HG03135 (cell line): ENCODE measurements at regions not wholly inside any gene's neighbourhood (a gene's known extent, or its start where the extent isn't known, plus 50 kb on each side); places are given as distances from the start of the nearest gene placed in this dataset.

Experiments
- ATAC-seq: cut with Tn5 transposase; IDR thresholded peaks from one replicate; pipeline ENCODE4 v1.9.1; 2021; ENCODE audit warnings: mild to moderate bottlenecking, moderate library complexity; ENCODE audit not compliant: unreplicated experiment

DNA sequence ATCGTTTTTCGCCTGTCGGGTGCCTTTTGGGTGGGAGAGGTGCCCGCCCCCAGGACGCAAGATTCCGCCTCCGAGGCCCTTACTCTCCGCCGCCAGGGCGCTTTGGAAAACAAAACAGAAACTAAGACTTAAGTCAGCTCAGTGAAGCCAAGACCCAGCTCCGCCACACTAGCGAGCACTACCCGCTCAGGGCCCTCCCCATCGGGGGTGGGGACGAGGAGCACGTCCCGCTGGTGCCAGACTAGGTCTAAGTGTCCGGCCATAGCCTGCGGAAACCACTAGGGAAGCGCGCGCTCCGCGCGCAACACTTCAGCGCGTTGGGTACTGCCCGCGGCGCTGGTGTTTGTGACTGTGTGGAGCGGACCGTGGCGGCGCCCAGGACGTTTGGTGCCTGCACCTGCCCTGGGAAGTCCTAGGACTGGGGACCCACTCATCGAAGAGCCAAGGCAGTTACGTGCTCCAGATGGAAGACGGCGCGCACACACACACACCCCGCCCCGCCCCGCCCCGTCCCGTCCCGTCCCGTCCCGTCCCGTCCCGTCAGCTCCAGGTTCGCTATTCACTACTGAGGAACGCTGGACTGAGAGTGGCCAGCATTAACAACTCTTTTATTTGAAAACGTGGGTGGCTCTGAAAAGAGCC is 57.6 kb upstream of the BOLA1 start:
- peak; percentile 40 for ATAC-seq

DNA sequence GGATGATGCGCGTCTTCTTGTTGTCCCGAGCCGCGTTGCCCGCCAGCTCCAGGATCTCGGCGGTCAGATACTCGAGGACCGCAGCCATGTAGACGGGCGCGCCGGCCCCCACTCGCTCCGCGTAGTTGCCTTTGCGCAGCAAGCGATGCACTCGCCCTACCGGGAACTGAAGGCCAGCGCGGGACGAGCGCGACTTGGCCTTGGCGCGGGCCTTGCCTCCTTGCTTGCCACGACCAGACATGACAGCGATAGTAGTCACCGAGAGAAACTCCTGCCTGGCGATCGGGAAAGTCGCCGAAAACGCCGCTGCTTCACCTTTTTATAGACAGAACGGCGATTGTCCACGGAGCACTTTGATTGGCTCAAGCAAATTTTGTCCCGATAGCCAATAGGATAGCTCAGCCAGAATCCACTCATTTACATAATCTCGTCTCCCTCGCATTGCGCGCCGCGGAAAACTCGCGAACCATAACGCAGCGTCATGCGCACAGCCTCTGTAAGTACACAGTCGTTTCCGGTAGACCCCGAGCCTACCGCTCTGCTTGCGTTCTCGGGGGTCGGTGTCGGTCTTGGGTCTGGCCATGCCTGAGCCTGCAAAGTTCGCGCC is 56.8 kb upstream of the BOLA1 start:
- ATAC-seq, result peak; percentile 57

DNA sequence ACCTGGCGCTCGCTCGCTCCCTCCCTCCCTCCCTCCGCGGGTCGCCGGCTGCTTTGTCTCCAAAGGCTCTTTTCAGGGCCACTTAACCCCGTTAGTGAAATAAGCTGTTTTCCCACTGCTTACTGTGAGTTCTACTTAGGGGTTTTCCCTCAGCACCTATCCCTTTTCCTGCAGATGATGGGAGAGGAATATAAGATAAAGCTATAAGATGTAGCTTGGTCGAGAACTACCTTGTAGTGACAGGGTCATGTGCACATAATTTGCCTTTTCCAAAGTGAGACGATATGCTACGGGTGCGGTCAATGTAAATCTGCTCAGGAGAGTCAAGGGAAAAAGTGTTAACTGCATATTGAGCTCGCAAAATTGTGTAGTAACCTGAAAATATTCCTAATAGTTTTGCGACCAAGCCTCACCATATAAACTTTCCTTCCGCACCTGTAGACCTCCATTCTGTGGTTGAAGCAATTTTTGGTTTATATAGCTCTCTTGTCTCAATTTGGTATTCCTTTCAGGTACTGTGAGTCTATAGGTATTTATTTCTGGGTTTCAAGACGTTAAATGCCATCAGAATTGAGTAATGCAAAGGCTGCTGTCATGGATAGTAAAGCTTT is 55.8 kb upstream of the BOLA1 start:
- no peak for ATAC-seq

- no peak for ATAC-seq
Observed at GRCh38 chr1:149844101-149844500, 55.3 kb upstream of the BOLA1 start.

GRCh38 chr1:149844650-149845255 is 54.6 kb upstream of the BOLA1 start:
- no peak for ATAC-seq

DNA sequence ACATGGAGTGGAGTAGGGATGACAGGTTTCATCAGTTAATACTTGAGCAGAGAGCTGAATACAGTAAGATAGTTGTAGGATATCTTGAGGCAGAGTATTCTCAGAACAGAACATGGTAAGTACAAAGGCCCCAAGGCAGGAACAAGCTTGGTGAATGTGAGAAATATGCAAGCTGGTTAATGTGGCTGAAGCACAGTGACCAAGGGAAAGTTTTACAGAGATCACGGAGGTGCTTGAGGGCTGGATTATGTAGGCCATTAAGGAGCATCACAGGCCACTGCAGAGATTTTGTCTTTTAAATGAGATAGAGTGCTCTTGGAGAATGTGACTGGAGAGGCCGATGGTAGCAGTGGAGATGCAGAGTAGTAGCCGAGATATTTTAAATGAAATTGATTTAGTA is 54.0 kb upstream of the BOLA1 start:
- no peak for ATAC-seq

DNA sequence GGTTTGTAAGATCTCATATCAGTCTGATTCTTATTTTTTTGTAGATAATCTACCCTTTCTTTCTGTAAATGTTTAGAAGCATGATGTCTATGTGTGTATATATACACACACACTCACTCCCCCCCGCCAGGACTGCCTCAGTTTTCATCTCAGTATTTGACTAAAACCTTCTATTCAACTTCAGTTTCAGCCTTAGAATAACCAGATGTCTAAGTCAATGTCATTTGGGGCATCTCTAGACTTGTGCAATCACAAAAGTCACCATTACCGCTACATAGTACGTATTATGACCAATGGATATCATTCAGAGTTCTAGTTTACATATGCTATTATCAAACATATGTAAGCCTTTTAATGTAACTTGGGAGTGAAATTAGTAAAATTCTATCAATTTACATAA is 53.3 kb upstream of the BOLA1 start:
- ATAC-seq, result no peak

GRCh38 chr1:149846593-149847466 is 52.5 kb upstream of the BOLA1 start:
- no peak for ATAC-seq

GRCh38 chr1:149848340-149849110 is 50.8 kb upstream of the BOLA1 start:
- ATAC-seq, result no peak

GRCh38 chr1:149849111-149849946 is 50.0 kb upstream of the BOLA1 start:
- ATAC-seq, result no peak
